ENCODE measurements at regions not wholly inside any gene's neighbourhood (a gene's known extent, or its start where the extent isn't known, plus 50 kb on each side); places are given as distances from the start of the nearest gene placed in this dataset.
A peak's percentile ranks its signal among the peaks of the same experiment; 100 is the strongest.

GRCh38 chr6:144594585-144594984 is 309.4 kb downstream of the UTRN start:
- TF ChIP-seq CTCF (IDR thresholded peaks at IDR 0.05) = no peak
- 0 out of 2 replicates have a peak, but pooled peaks cover 4% of the 10 kb centered on the region for H3K4me1 Mint-ChIP-seq (ENCODE audit: low read depth)
- H3K36me3 Mint-ChIP-seq (ENCODE audit: low read depth) = peaks cover 31% of the 10 kb centered on the region
- no peak for DNase-seq
- H3K27ac Mint-ChIP-seq = no peak overlapping the region
- no peak overlapping the region for H3K4me3 Mint-ChIP-seq
- no peaks in the 10 kb centered on the region for H3K27me3 Mint-ChIP-seq (ENCODE audit: insufficient read depth)
- no peaks in the 10 kb centered on the region for H3K9me3 Mint-ChIP-seq

GRCh38 chr6:144595266-144595665 is 310.1 kb downstream of the UTRN start:
- H3K36me3 Mint-ChIP-seq (ENCODE audit: low read depth) = peaks cover 38% of the 10 kb centered on the region
- no peak for DNase-seq
- TF ChIP-seq CTCF (IDR thresholded peaks at IDR 0.05) = no peak
- 0 out of 2 replicates have a peak, but pooled peaks cover 4% of the 10 kb centered on the region for H3K4me1 Mint-ChIP-seq (ENCODE audit: low read depth)
- peaks cover 4% of the 10 kb centered on the region; the same call in 1 of the 2 replicates for H3K9me3 Mint-ChIP-seq
- no peak overlapping the region for H3K27ac Mint-ChIP-seq
- no peak overlapping the region for H3K4me3 Mint-ChIP-seq
- no peaks in the 10 kb centered on the region for H3K27me3 Mint-ChIP-seq (ENCODE audit: insufficient read depth)

GRCh38 chr6:144597511-144597910 is 312.4 kb downstream of the UTRN start:
- H3K9me3 Mint-ChIP-seq = peaks cover 17% of the 10 kb centered on the region; the same call in 1 of the 2 replicates
- no peak overlapping the region for H3K27ac Mint-ChIP-seq
- no peaks in the 10 kb centered on the region for H3K27me3 Mint-ChIP-seq (ENCODE audit: insufficient read depth)
- no peak overlapping the region for H3K4me3 Mint-ChIP-seq
- H3K36me3 Mint-ChIP-seq (ENCODE audit: low read depth) = peaks cover 47% of the 10 kb centered on the region
- no peak for TF ChIP-seq CTCF (IDR thresholded peaks at IDR 0.05)
- peaks cover 13% of the 10 kb centered on the region for H3K4me1 Mint-ChIP-seq (ENCODE audit: low read depth)
- DNase-seq = no peak

- Mint-ChIP-seq H3K27me3 (ENCODE audit: insufficient read depth) (no peaks in the 10 kb centered on the region), H3K27ac (no peak overlapping the region), H3K9me3 (peaks cover 17% of the 10 kb centered on the region; the same call in 1 of the 2 replicates), H3K36me3 (ENCODE audit: low read depth) (peaks cover 39% of the 10 kb centered on the region), H3K4me3 (no peak overlapping the region), H3K4me1 (ENCODE audit: low read depth) (peaks cover 13% of the 10 kb centered on the region)
- DNase-seq = no peak
- no peak for TF ChIP-seq CTCF (IDR thresholded peaks at IDR 0.05)
Observed at GRCh38 chr6:144599615-144600014, 314.5 kb downstream of the UTRN start.

- peaks cover 31% of the 10 kb centered on the region for H3K36me3 Mint-ChIP-seq (ENCODE audit: low read depth)
- H3K27me3 Mint-ChIP-seq (ENCODE audit: insufficient read depth) = no peaks in the 10 kb centered on the region
- H3K4me3 Mint-ChIP-seq = no peak overlapping the region
- 0 out of 2 replicates have a peak overlapping the region, but pooled peaks have one; percentile 2 for H3K27ac Mint-ChIP-seq
- peak; percentile 75 for DNase-seq
- peaks cover 13% of the 10 kb centered on the region for H3K4me1 Mint-ChIP-seq (ENCODE audit: low read depth)
- H3K9me3 Mint-ChIP-seq = peaks cover 17% of the 10 kb centered on the region; the same call in 1 of the 2 replicates
- no peak for TF ChIP-seq CTCF (IDR thresholded peaks at IDR 0.05)
Observed at GRCh38 chr6:144601221-144601620, 316.1 kb downstream of the UTRN start.

Data from HFFc6 (cell line).